Cardiac muscle cell (in vitro differentiated cells and primary cell): ENCODE measurements at regions not wholly inside any gene's neighbourhood (a gene's known extent, or its start where the extent isn't known, plus 50 kb on each side); places are given as distances from the start of the nearest gene placed in this dataset.

Source experiments
- DNase-seq, 2 donors: peaks; one replicate each; pipeline versions ENCODE4 v3.0.0 to v3.0.0-alpha.2; 2010 to 2017; ENCODE audit warnings: low read depth in 1 of 2, low spot score in 1 of 2
- H3K27ac ChIP-seq: fragments of 200-600 bp; sonication (generic); 2 replicates; pipeline ENCODE4 v1.5.1; 2016
- H3K27me3 ChIP-seq: fragments of 200-600 bp; sonication (generic); 2 replicates; pipeline ENCODE4 v1.6.0; 2016; ENCODE audit warnings: control low read depth
- H3K36me3 ChIP-seq: fragments of 200-600 bp; sonication (generic); 2 replicates; pipeline ENCODE4 v1.5.1; 2016; ENCODE audit warnings: control low read depth
- H3K4me1 ChIP-seq: fragments of 200-600 bp; sonication (generic); 2 replicates; pipeline ENCODE4 v1.8.1; 2017; ENCODE audit warnings: low read depth, mild to moderate bottlenecking, mixed run types
- H3K4me3 ChIP-seq: fragments of 200-600 bp; sonication (generic); 2 replicates; pipeline ENCODE4 v1.5.1; 2016; ENCODE audit warnings: mild to moderate bottlenecking
- H3K9me3 ChIP-seq: fragments of 200-600 bp; sonication (generic); 2 replicates; pipeline ENCODE4 v1.5.1; 2017; ENCODE audit warnings: low read depth, mild to moderate bottlenecking, control low read depth
- TF ChIP-seq, protein P1 (sequence below): IDR thresholded peaks from 2 replicates; pipeline ENCODE4 v1.5.1; 2012; ENCODE audit warnings: low read depth, mild to moderate bottlenecking, low read length

DNA sequence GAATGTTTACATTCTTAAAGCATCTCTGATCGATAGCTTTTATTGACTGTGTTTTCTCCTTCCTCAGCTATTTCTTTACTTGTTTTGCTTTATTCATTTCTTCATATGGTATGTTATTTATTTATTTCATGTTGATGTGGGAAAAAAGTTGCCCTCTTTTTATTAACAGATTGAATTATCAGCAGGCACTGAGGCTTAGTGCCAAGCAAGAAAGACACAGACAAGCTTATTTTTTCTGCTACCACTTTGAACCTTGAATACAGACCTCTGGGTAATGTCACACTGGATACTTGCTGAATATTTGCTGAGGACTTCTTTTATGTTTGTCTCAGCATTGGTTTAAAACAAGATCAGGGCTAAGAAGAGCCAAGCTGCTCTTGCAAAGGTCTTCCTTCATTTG, 162.0 kb upstream of the CNTN6 start:
- no peak for DNase-seq
- H3K4me3 ChIP-seq = no peak overlapping the region
- H3K36me3 ChIP-seq = no peaks in the 10 kb centered on the region
- H3K9me3 ChIP-seq = no peaks in the 10 kb centered on the region
- H3K27ac ChIP-seq = no peak overlapping the region
- no peaks in the 10 kb centered on the region for H3K4me1 ChIP-seq
- H3K27me3 ChIP-seq = peaks cover 3% of the 10 kb centered on the region
- TF ChIP-seq, protein P1, sequence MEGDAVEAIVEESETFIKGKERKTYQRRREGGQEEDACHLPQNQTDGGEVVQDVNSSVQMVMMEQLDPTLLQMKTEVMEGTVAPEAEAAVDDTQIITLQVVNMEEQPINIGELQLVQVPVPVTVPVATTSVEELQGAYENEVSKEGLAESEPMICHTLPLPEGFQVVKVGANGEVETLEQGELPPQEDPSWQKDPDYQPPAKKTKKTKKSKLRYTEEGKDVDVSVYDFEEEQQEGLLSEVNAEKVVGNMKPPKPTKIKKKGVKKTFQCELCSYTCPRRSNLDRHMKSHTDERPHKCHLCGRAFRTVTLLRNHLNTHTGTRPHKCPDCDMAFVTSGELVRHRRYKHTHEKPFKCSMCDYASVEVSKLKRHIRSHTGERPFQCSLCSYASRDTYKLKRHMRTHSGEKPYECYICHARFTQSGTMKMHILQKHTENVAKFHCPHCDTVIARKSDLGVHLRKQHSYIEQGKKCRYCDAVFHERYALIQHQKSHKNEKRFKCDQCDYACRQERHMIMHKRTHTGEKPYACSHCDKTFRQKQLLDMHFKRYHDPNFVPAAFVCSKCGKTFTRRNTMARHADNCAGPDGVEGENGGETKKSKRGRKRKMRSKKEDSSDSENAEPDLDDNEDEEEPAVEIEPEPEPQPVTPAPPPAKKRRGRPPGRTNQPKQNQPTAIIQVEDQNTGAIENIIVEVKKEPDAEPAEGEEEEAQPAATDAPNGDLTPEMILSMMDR = no peak

DNA sequence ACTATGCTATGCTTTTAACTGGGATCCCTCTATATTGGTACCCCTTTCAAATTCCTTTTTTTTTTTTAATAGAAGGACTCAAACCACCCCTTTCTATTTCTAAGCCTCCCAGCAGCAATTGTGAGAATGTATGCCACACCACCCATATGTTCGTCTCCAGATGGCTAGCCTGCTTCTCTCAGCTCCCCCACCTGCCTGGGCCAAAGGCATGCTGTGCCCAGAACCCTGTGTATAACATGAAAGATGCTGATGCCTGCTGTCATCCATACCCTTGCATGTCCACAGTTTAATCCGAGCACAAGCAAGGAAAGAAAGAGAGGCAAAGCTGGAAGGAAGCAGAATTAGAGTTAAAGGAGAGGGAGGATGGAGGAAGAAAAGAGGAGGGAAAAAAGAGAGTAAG, 159.5 kb upstream of the CNTN6 start:
- Histone ChIP-seq H3K4me3 (no peak overlapping the region), H3K9me3 (no peaks in the 10 kb centered on the region), H3K36me3 (no peaks in the 10 kb centered on the region), H3K27me3 (no peaks in the 10 kb centered on the region), H3K27ac (no peak overlapping the region), H3K4me1 (no peaks in the 10 kb centered on the region)
- TF ChIP-seq, protein P1 = no peak
- DNase-seq = no peak

DNA sequence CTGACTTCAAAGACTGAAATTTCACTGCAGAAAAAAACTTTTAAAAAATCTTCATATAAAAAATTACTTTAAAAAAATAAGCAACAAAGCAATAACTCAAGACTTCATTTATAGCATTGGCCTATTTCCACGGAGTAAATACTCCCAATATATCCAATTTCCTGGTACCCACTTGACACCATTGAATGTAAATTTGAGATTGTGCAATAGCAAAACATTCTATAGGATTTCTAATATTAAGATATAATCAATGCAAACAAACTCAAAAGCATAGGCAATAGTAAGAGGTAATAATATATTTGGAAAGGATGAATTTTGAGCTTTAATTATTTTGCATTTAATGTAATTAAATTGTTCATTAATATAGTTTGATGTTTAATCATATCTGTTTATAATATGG, 148.0 kb upstream of the CNTN6 start:
- Histone ChIP-seq H3K27me3 (no peaks in the 10 kb centered on the region), H3K4me1 (no peaks in the 10 kb centered on the region), H3K9me3 (no peaks in the 10 kb centered on the region), H3K27ac (no peak overlapping the region), H3K4me3 (no peak overlapping the region), H3K36me3 (no peaks in the 10 kb centered on the region)
- DNase-seq = no peak
- TF ChIP-seq, protein P1 = no peak

DNA sequence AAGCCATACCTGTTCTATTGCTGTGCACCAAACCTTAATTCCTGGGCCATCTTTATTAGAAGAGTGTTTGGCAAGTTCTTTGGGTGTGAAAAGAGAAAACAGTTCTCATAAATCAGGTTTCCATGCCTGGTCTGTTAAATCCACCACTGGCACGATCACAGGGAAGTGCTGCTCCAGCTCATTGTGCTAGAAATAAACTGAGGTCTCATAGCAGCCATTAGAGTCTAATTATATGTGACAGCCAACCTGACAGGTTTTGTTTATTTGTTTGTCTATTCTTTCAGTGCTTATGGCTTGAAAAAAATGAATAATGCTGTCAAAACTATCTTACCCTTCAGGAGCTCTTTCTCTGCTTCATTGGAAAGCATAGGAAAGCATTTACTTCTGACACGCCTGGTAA, 147.1 kb upstream of the CNTN6 start:
- H3K27ac ChIP-seq = no peak overlapping the region
- no peak overlapping the region for H3K4me3 ChIP-seq
- H3K9me3 ChIP-seq = no peaks in the 10 kb centered on the region
- H3K36me3 ChIP-seq = no peaks in the 10 kb centered on the region
- H3K27me3 ChIP-seq = no peaks in the 10 kb centered on the region
- no peaks in the 10 kb centered on the region for H3K4me1 ChIP-seq
- TF ChIP-seq, protein P1 = no peak
- no peak for DNase-seq

DNA sequence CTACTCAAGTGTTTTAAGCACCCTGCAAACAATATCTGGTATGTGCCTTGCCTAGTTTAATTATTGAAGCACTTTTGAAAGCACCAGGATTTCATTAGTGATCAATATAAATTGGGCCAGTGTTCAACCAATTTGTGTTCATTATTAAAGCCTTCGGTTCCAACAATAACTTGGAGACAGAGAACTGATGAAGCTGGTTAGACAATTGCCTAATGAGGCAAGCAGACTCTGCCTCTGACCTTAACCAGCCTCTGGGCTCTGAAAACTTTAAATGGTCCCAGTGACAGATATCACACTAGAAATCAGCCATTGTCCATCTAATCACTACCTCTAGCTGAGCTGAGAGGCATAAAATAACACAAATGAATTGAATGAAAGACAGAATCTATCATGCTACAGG, 139.9 kb upstream of the CNTN6 start:
- Histone ChIP-seq H3K4me1 (no peaks in the 10 kb centered on the region), H3K27ac (no peak overlapping the region), H3K9me3 (no peaks in the 10 kb centered on the region), H3K36me3 (no peaks in the 10 kb centered on the region), H3K27me3 (no peaks in the 10 kb centered on the region), H3K4me3 (no peak overlapping the region)
- TF ChIP-seq, protein P1 = no peak
- no peak for DNase-seq

DNA sequence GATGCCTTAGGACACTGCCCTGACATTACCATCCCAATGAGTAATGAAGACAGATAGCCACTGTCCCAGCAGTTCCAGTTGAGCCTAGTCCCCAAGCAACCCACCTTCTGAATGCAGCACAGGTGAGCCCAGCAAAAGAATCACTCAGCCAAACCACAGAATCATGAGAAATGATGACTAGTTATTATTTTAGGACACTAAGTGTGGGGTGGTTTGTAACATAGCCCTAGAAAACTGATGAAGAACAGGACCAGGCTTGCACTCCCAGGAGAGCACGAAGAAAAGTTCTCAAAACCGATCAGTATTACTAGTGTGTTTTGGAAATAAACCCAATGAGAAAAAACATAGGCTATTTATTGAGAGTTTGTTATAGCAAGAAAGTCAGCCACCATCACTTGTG, 129.6 kb upstream of the CNTN6 start:
- no peaks in the 10 kb centered on the region for H3K27me3 ChIP-seq
- no peak for DNase-seq
- no peaks in the 10 kb centered on the region for H3K36me3 ChIP-seq
- no peak overlapping the region for H3K27ac ChIP-seq
- TF ChIP-seq, protein P1 = no peak
- no peaks in the 10 kb centered on the region for H3K9me3 ChIP-seq
- H3K4me3 ChIP-seq = no peak overlapping the region
- H3K4me1 ChIP-seq = no peaks in the 10 kb centered on the region
